ENCODE measurements at regions not wholly inside any gene's neighbourhood (a gene's known extent, or its start where the extent isn't known, plus 50 kb on each side); places are given as distances from the start of the nearest gene placed in this dataset.

GRCh38 chr6:113556775-113557174, 300.4 kb upstream of the MARCKS start:
- H3K27ac ChIP-seq (ENCODE audit: low read depth, low read length), result no peak overlapping the region

GRCh38 chr6:113558431-113558830, 298.7 kb upstream of the MARCKS start:
- H3K27ac ChIP-seq (ENCODE audit: low read depth, low read length), result no peak overlapping the region

- H3K27ac ChIP-seq (ENCODE audit: low read depth, low read length), result no peak overlapping the region
These were observed 298.2 kb upstream of the MARCKS start for GRCh38 chr6:113558966-113559365.

- 94 to 100% (median 98%) methylated on average over 1 of the region's 1 CpG for WGBS, 3 donors
These were observed 296.8 kb upstream of the MARCKS start for GRCh38 chr6:113560376-113560775.

GRCh38 chr6:113560908-113561307, 296.2 kb upstream of the MARCKS start:
- no peak overlapping the region for H3K27ac ChIP-seq (ENCODE audit: low read depth, low read length)

More at GRCh38 chr6:113560376-113560775, 296.8 kb upstream of the MARCKS start:
- H3K27ac ChIP-seq (ENCODE audit: low read depth, low read length), result no peak overlapping the region

- WGBS, 3 donors, result 90 to 91% (median 90%) methylated on average over 2 of the region's 2 CpGs
- H3K27ac ChIP-seq (ENCODE audit: low read depth, low read length), result no peak overlapping the region
These were observed 294.9 kb upstream of the MARCKS start for GRCh38 chr6:113562248-113562647.

- H3K27ac ChIP-seq (ENCODE audit: low read depth, low read length), result no peak overlapping the region
- WGBS, 3 donors, result 21 to 40% (median 22%) methylated on average over 22 of the region's 22 CpGs
These were observed 292.6 kb upstream of the MARCKS start for GRCh38 chr6:113564371-113565171.

GRCh38 chr6:113565306-113565705, 291.8 kb upstream of the MARCKS start:
- 44 to 71% (median 56%) methylated on average over 10 of the region's 10 CpGs for WGBS, 3 donors
- no peak overlapping the region for H3K27ac ChIP-seq (ENCODE audit: low read depth, low read length)

GRCh38 chr6:113570161-113570560, 287.0 kb upstream of the MARCKS start:
- H3K27ac ChIP-seq (ENCODE audit: low read depth, low read length), result no peak overlapping the region

GRCh38 chr6:113570641-113571040, 286.5 kb upstream of the MARCKS start:
- H3K27ac ChIP-seq (ENCODE audit: low read depth, low read length), result no peak overlapping the region
- 85 to 89% (median 88%) methylated on average over 3 of the region's 3 CpGs for WGBS, 3 donors

GRCh38 chr6:113574147-113574546, 283.0 kb upstream of the MARCKS start:
- no peak overlapping the region for H3K27ac ChIP-seq (ENCODE audit: low read depth, low read length)
- WGBS, 3 donors, result 33 to 63% (median 58%) methylated on average over 4 of the region's 4 CpGs

- H3K27ac ChIP-seq (ENCODE audit: low read depth, low read length), result no peak overlapping the region
These were observed 280.8 kb upstream of the MARCKS start for GRCh38 chr6:113576310-113576709.

- WGBS, 3 donors, result 81 to 96% (median 94%) methylated on average over 3 of the region's 3 CpGs
- H3K27ac ChIP-seq (ENCODE audit: low read depth, low read length), result no peak overlapping the region
These were observed 278.5 kb upstream of the MARCKS start for GRCh38 chr6:113578691-113579090.

- H3K27ac ChIP-seq (ENCODE audit: low read depth, low read length), result no peak overlapping the region
- 75 to 95% (median 93%) methylated on average over 4 of the region's 4 CpGs for WGBS, 3 donors
These were observed 272.4 kb upstream of the MARCKS start for GRCh38 chr6:113584767-113585166.

GRCh38 chr6:113585246-113585645, 271.9 kb upstream of the MARCKS start:
- no peak overlapping the region for H3K27ac ChIP-seq (ENCODE audit: low read depth, low read length)
- WGBS, 3 donors, result 71 to 90% (median 73%) methylated on average over 2 of the region's 2 CpGs

- WGBS, 3 donors, result 74 to 79% (median 75%) methylated on average over 2 of the region's 2 CpGs
- H3K27ac ChIP-seq (ENCODE audit: low read depth, low read length), result no peak overlapping the region
These were observed 270.6 kb upstream of the MARCKS start for GRCh38 chr6:113586413-113587077.

GRCh38 chr6:113587078-113587699, 270.0 kb upstream of the MARCKS start:
- WGBS, 3 donors, result 81% methylated on average over 6 of the region's 6 CpGs
- no peak overlapping the region for H3K27ac ChIP-seq (ENCODE audit: low read depth, low read length)

GRCh38 chr6:113588646-113589045, 268.5 kb upstream of the MARCKS start:
- WGBS, 3 donors, result 46 to 78% (median 51%) methylated on average over 1 of the region's 1 CpG
- no peak overlapping the region for H3K27ac ChIP-seq (ENCODE audit: low read depth, low read length)

GRCh38 chr6:113591896-113592827, 265.0 kb upstream of the MARCKS start:
- 71 to 84% (median 76%) methylated on average over 2 of the region's 2 CpGs for WGBS, 3 donors
- H3K27ac ChIP-seq (ENCODE audit: low read depth, low read length), result no peak overlapping the region

Measured in adipose tissue (tissue), 3 donors.